ENCODE measurements at regions not wholly inside any gene's neighbourhood (a gene's known extent, or its start where the extent isn't known, plus 50 kb on each side); places are given as distances from the start of the nearest gene placed in this dataset.

GRCh38 chr18:73639788-73640187 is 507.8 kb downstream of the FBXO15 start:
- no peak for DNase-seq (ENCODE audit: low spot score)

- DNase-seq (ENCODE audit: low spot score): no peak
Observed at GRCh38 chr18:73638709-73639108, 508.9 kb downstream of the FBXO15 start.

GRCh38 chr18:73636355-73636754 is 511.3 kb downstream of the FBXO15 start:
- no peak for DNase-seq (ENCODE audit: low spot score)

GRCh38 chr18:73626859-73627258 is 520.8 kb downstream of the FBXO15 start:
- DNase-seq (ENCODE audit: low spot score): no peak

GRCh38 chr18:73626221-73626620 is 521.4 kb downstream of the FBXO15 start:
- no peak for DNase-seq (ENCODE audit: low spot score)

GRCh38 chr18:73621091-73621490 is 526.5 kb downstream of the FBXO15 start:
- DNase-seq (ENCODE audit: low spot score): no peak

- DNase-seq (ENCODE audit: low spot score): no peak
Observed at GRCh38 chr18:73617981-73618380, 529.7 kb downstream of the FBXO15 start.

- DNase-seq (ENCODE audit: low spot score): no peak
Observed at GRCh38 chr18:73615506-73615905, 532.1 kb downstream of the FBXO15 start.

- DNase-seq (ENCODE audit: low spot score): no peak
Observed at GRCh38 chr18:73614812-73615211, 532.8 kb downstream of the FBXO15 start.

- no peak for DNase-seq (ENCODE audit: low spot score)
Observed at GRCh38 chr18:73613706-73614340, 533.8 kb downstream of the FBXO15 start.

- no peak for DNase-seq (ENCODE audit: low spot score)
Observed at GRCh38 chr18:73597832-73598615, 549.6 kb downstream of the FBXO15 start.

GRCh38 chr18:73594749-73595148 is 552.9 kb downstream of the FBXO15 start:
- no peak for DNase-seq (ENCODE audit: low spot score)

- DNase-seq (ENCODE audit: low spot score): no peak
Observed at GRCh38 chr18:73593207-73593606, 554.4 kb downstream of the FBXO15 start.

GRCh38 chr18:73590950-73591349 is 556.7 kb downstream of the FBXO15 start:
- no peak for DNase-seq (ENCODE audit: low spot score)

- no peak for DNase-seq (ENCODE audit: low spot score)
Observed at GRCh38 chr18:73579698-73580097, 567.9 kb downstream of the FBXO15 start.

- DNase-seq (ENCODE audit: low spot score): no peak
Observed at GRCh38 chr18:73577365-73577764, 570.3 kb downstream of the FBXO15 start.

GRCh38 chr18:73563901-73564472 is 583.6 kb downstream of the FBXO15 start:
- DNase-seq (ENCODE audit: low spot score): no peak

GRCh38 chr18:73563345-73563744 is 584.3 kb downstream of the FBXO15 start:
- DNase-seq (ENCODE audit: low spot score): no peak

GRCh38 chr18:73556904-73557303 is 590.7 kb downstream of the FBXO15 start:
- no peak for DNase-seq (ENCODE audit: low spot score)

- no peak for DNase-seq (ENCODE audit: low spot score)
Observed at GRCh38 chr18:73552171-73552570, 595.5 kb downstream of the FBXO15 start.

- DNase-seq (ENCODE audit: low spot score): no peak
Observed at GRCh38 chr18:73551211-73551610, 596.4 kb downstream of the FBXO15 start.

GRCh38 chr18:73549236-73549635 is 598.4 kb downstream of the FBXO15 start:
- DNase-seq (ENCODE audit: low spot score): no peak

- DNase-seq (ENCODE audit: low spot score): no peak
Observed at GRCh38 chr18:73545472-73545871, 602.2 kb downstream of the FBXO15 start.

All from CD4-positive, alpha-beta T cell treated with Interleukin-15 for 4 hours (primary cell).